ENCODE measurements at regions not wholly inside any gene's neighbourhood (a gene's known extent, or its start where the extent isn't known, plus 50 kb on each side); places are given as distances from the start of the nearest gene placed in this dataset.
"Not testable (repeated sequence)": the region's sequence is repeated elsewhere in the genome, so short reads cannot be mapped to it uniquely, and the experiment has no call there.

GRCh38 chr5:50898966-50899365 is 232.5 kb downstream of the PARP8 start:
- no peak for DNase-seq (ENCODE audit: low spot score)

- no peak for DNase-seq (ENCODE audit: low spot score)
Observed at GRCh38 chr5:50900952-50901510, 234.6 kb downstream of the PARP8 start.

GRCh38 chr5:50903651-50904050 is 237.2 kb downstream of the PARP8 start:
- no peak for DNase-seq (ENCODE audit: low spot score)

GRCh38 chr5:50905996-50906570 is 239.6 kb downstream of the PARP8 start:
- no peak for DNase-seq (ENCODE audit: low spot score)

- DNase-seq (ENCODE audit: low spot score): not testable (repeated sequence)
Observed at GRCh38 chr5:50920160-50920559, 253.7 kb downstream of the PARP8 start.

GRCh38 chr5:50921366-50922133 is 255.1 kb downstream of the PARP8 start:
- no peak for DNase-seq (ENCODE audit: low spot score)

GRCh38 chr5:50922134-50922941 is 255.9 kb downstream of the PARP8 start:
- DNase-seq (ENCODE audit: low spot score): not testable (repeated sequence)

GRCh38 chr5:50922942-50923767 is 256.7 kb downstream of the PARP8 start:
- DNase-seq (ENCODE audit: low spot score): no peak

- no peak for DNase-seq (ENCODE audit: low spot score)
Observed at GRCh38 chr5:50923768-50924494, 257.5 kb downstream of the PARP8 start.

- no peak for DNase-seq (ENCODE audit: low spot score)
Observed at GRCh38 chr5:50927953-50928352, 261.5 kb downstream of the PARP8 start.

- no peak for DNase-seq (ENCODE audit: low spot score)
Observed at GRCh38 chr5:50929174-50929573, 262.7 kb downstream of the PARP8 start.

GRCh38 chr5:50934343-50934742 is 267.9 kb downstream of the PARP8 start:
- no peak for DNase-seq (ENCODE audit: low spot score)

- no peak for DNase-seq (ENCODE audit: low spot score)
Observed at GRCh38 chr5:50945139-50945538, 278.7 kb downstream of the PARP8 start.

GRCh38 chr5:50947906-50948683 is 281.7 kb downstream of the PARP8 start:
- DNase-seq (ENCODE audit: low spot score): no peak

- no peak for DNase-seq (ENCODE audit: low spot score)
Observed at GRCh38 chr5:50953290-50953689, 286.9 kb downstream of the PARP8 start.

GRCh38 chr5:50958852-50959457 is 292.5 kb downstream of the PARP8 start:
- DNase-seq (ENCODE audit: low spot score): peak; percentile 69

- peak; percentile 73 for DNase-seq (ENCODE audit: low spot score)
Observed at GRCh38 chr5:50962934-50963872, 296.8 kb downstream of the PARP8 start.

GRCh38 chr5:50963971-50964745 is 297.7 kb downstream of the PARP8 start:
- peak; percentile 34 for DNase-seq (ENCODE audit: low spot score)

All from globus pallidus (tissue), 1 donor.